Lung (tissue), 11 donors: ENCODE measurements at regions not wholly inside any gene's neighbourhood (a gene's known extent, or its start where the extent isn't known, plus 50 kb on each side); places are given as distances from the start of the nearest gene placed in this dataset.

Experiments used
- ATAC-seq: fragments of 200-7000 bp; cut with Tn5 transposase; one replicate; pipeline ENCODE4 v1.9.1; 2020; ENCODE audit warnings: moderate number of reproducible peaks; ENCODE audit not compliant: insufficient read depth, low FRiP score
- DNase-seq, 3 donors: peaks; one replicate each; pipeline ENCODE4 v3.0.0-alpha.2; 2013 to 2017
- H3K27ac ChIP-seq, 2 donors: one replicate each; pipeline ENCODE4 v1.5.1; 2013; ENCODE audit warnings: mild to moderate bottlenecking in 2 of 2, moderate library complexity in 2 of 2, control low read depth in 1 of 2, inconsistent platforms in 1 of 2, low read depth in 1 of 2, low read length in 1 of 2
- H3K27me3 ChIP-seq, 3 donors: one replicate each; pipeline ENCODE4 v1.5.1; 2013; ENCODE audit warnings: low read length in 2 of 3; ENCODE audit not compliant: control insufficient read depth in 3 of 3, insufficient read depth in 3 of 3
- H3K36me3 ChIP-seq, 4 donors: one replicate each; pipeline ENCODE4 v1.5.1; 2013; ENCODE audit warnings: low read length in 4 of 4, mild to moderate bottlenecking in 1 of 4, moderate library complexity in 1 of 4; ENCODE audit not compliant: control insufficient read depth in 4 of 4, insufficient read depth in 4 of 4
- H3K4me1 ChIP-seq, 5 donors: one replicate each; pipeline ENCODE4 v1.5.1; 2013; ENCODE audit warnings: low read length in 5 of 5, mild to moderate bottlenecking in 2 of 5, moderate library complexity in 1 of 5; ENCODE audit not compliant: control insufficient read depth in 5 of 5, insufficient read depth in 5 of 5
- H3K4me3 ChIP-seq: one replicate; pipeline ENCODE4 v1.5.1; 2013; ENCODE audit warnings: mild to moderate bottlenecking, control low read depth, moderate library complexity
- H3K9ac ChIP-seq, 2 donors: one replicate each; pipeline ENCODE4 v1.5.1; 2013; ENCODE audit warnings: low read length in 2 of 2, control low read depth in 1 of 2; ENCODE audit not compliant: insufficient read depth in 1 of 2
- H3K9me3 ChIP-seq, 4 donors: one replicate each; pipeline ENCODE4 v1.5.1; 2013; ENCODE audit warnings: low read length in 3 of 4, mild to moderate bottlenecking in 1 of 4, moderate library complexity in 1 of 4; ENCODE audit not compliant: control insufficient read depth in 4 of 4, insufficient read depth in 3 of 4
- CTCF ChIP-seq: IDR thresholded peaks from 2 replicates; pipeline ENCODE4 v1.5.1; 2012; ENCODE audit warnings: mild to moderate bottlenecking; ENCODE audit errors: control extremely low read depth, extremely low read depth
- WGBS, 2 donors: extraction: QIAGEN DNeasy Blood & Tissue Kit; methylation state at CpG; one replicate each; pipeline ENCODE4 v1.1.7; 2013; 5-methylcytosine and 5-hydroxymethylcytosine counted together
- donor health status: control.
- donor health status: control.
- donor health status: Bipolar disorder and iron deficiency.
- donor health status: healthy.
- donor health status: DM: yes; HTN: yes; CAD: no.

GRCh38 chr2:187011206-187011832, 162.3 kb upstream of the ZSWIM2 start:
- H3K4me1 ChIP-seq = no peaks in the 10 kb centered on the region
- no peaks in the 10 kb centered on the region for H3K36me3 ChIP-seq
- H3K27me3 ChIP-seq = no peaks in the 10 kb centered on the region
- no peak for ATAC-seq
- H3K9me3 ChIP-seq = no peaks in the 10 kb centered on the region
- no peak overlapping the region for H3K9ac ChIP-seq
- H3K27ac ChIP-seq = no peak overlapping the region
- no peak overlapping the region for H3K4me3 ChIP-seq
- no peak for DNase-seq
- no peak for TF ChIP-seq CTCF
- WGBS, 2 donors = 88 to 90% methylated on average over 3 of the region's 3 CpGs

- no peak overlapping the region for H3K27ac ChIP-seq
- H3K9me3 ChIP-seq = no peaks in the 10 kb centered on the region
- TF ChIP-seq CTCF = no peak
- ATAC-seq (no peak), DNase-seq (no peak)
- no peaks in the 10 kb centered on the region for H3K27me3 ChIP-seq
- no peak overlapping the region for H3K4me3 ChIP-seq
- WGBS, 2 donors = 89 to 93% methylated on average over 2 of the region's 2 CpGs
- no peaks in the 10 kb centered on the region for H3K36me3 ChIP-seq
- H3K4me1 ChIP-seq = no peaks in the 10 kb centered on the region
- H3K9ac ChIP-seq = no peak overlapping the region
Measured at GRCh38 chr2:187009483-187010239, 160.7 kb upstream of the ZSWIM2 start.

GRCh38 chr2:187008111-187008510, 159.1 kb upstream of the ZSWIM2 start:
- no peaks in the 10 kb centered on the region for H3K4me1 ChIP-seq
- no peak overlapping the region for H3K9ac ChIP-seq
- H3K9me3 ChIP-seq = peaks cover 0 to 1% (median 0%) of the 10 kb centered on the region in 4 donors
- no peak overlapping the region for H3K27ac ChIP-seq
- no peaks in the 10 kb centered on the region for H3K27me3 ChIP-seq
- no peak overlapping the region for H3K4me3 ChIP-seq
- no peaks in the 10 kb centered on the region for H3K36me3 ChIP-seq
- DNase-seq (peak in 1 of 3 donors; percentile 9), ATAC-seq (no peak)
- no peak for TF ChIP-seq CTCF
